CD14-positive monocyte (primary cell): ENCODE measurements at regions not wholly inside any gene's neighbourhood (a gene's known extent, or its start where the extent isn't known, plus 50 kb on each side); places are given as distances from the start of the nearest gene placed in this dataset.

Experiments used
- DNase-seq, 3 donors: peaks; one replicate each; pipeline ENCODE4 v3.0.0-alpha.2; 2011 to 2022
- H2AFZ ChIP-seq: 2 replicates; pipeline ENCODE4 v1.6.0; 2012; ENCODE audit warnings: mild to moderate bottlenecking, low read depth, low read length, inconsistent platforms; ENCODE audit not compliant: insufficient read depth, poor library complexity, severe bottlenecking
- H3K27ac ChIP-seq, 2 donors: 1 replicate in 1 of 2; 2 replicates in 1 of 2; pipeline ENCODE4 v1.5.1; 2012 to 2013; ENCODE audit warnings: low read length in 2 of 2, control low read depth in 1 of 2, inconsistent platforms in 1 of 2, low read depth in 1 of 2, mild to moderate bottlenecking in 1 of 2
- H3K27me3 ChIP-seq, 2 donors: one replicate each; pipeline versions ENCODE4 v1.6.0 to v1.6.1; 2011 to 2013; ENCODE audit warnings: low read length in 2 of 2; ENCODE audit not compliant: control insufficient read depth in 2 of 2, insufficient read depth in 2 of 2
- H3K36me3 ChIP-seq, 2 donors: replicated peaks in 1 of 2; 1 replicate in 1 of 2; 2 replicates in 1 of 2; pipeline versions ENCODE4 v1.5.1 to v1.6.1; 2012 to 2013; ENCODE audit warnings: low read length in 2 of 2, control low read depth in 1 of 2, inconsistent platforms in 1 of 2, mild to moderate bottlenecking in 1 of 2; ENCODE audit not compliant: insufficient read depth in 2 of 2, control insufficient read depth in 1 of 2
- H3K4me1 ChIP-seq, 2 donors: 1 replicate in 1 of 2; 2 replicates in 1 of 2; pipeline versions ENCODE4 v1.5.1 to v1.6.1; 2012 to 2013; ENCODE audit warnings: low read length in 2 of 2, control low read depth in 1 of 2, inconsistent platforms in 1 of 2, mild to moderate bottlenecking in 1 of 2, moderate library complexity in 1 of 2; ENCODE audit not compliant: insufficient read depth in 2 of 2, control insufficient read depth in 1 of 2
- H3K4me2 ChIP-seq: replicated peaks from 2 replicates; pipeline ENCODE3; 2012; ENCODE audit warnings: low read length, moderate library complexity, mild to moderate bottlenecking; ENCODE audit not compliant: poor library complexity, severe bottlenecking; ENCODE audit errors: extremely low read depth
- H3K4me3 ChIP-seq, 3 experiments: fragments of 200-600 bp in 1 of 3; sonication (generic) in 1 of 3; replicated peaks in 1 of 3; 1 replicate in 2 of 3; 2 replicates in 1 of 3; pipeline ENCODE4 v1.5.1; 2011 to 2013; ENCODE audit warnings: low read length in 3 of 3, mild to moderate bottlenecking in 3 of 3, control low read depth in 2 of 3, low read depth in 2 of 3, inconsistent platforms in 1 of 3, moderate library complexity in 1 of 3
- H3K79me2 ChIP-seq: 2 replicates; pipeline ENCODE4 v1.6.0; 2012; ENCODE audit warnings: mild to moderate bottlenecking, control low read depth, inconsistent platforms, low read length, moderate library complexity; ENCODE audit not compliant: insufficient read depth
- H3K9ac ChIP-seq: 2 replicates; pipeline ENCODE4 v1.6.0; 2017; ENCODE audit warnings: low read length, mild to moderate bottlenecking; ENCODE audit not compliant: insufficient read depth, poor library complexity, severe bottlenecking
- H3K9me3 ChIP-seq, 2 donors: replicated peaks in 1 of 2; 1 replicate in 1 of 2; 2 replicates in 1 of 2; pipeline versions ENCODE4 v1.5.1 to v1.6.1; 2012 to 2013; ENCODE audit warnings: low read length in 2 of 2, control low read depth in 1 of 2; ENCODE audit not compliant: control insufficient read depth in 1 of 2, insufficient read depth in 1 of 2
- H4K20me1 ChIP-seq: 2 replicates; pipeline ENCODE4 v1.6.0; 2012; ENCODE audit warnings: mild to moderate bottlenecking, low read length, control low read depth, moderate library complexity; ENCODE audit not compliant: insufficient read depth
- H3K27ac Mint-ChIP-seq, 7 donors: one replicate each; pipeline ENCODE4 v1.8.0; 2020; ENCODE audit warnings: mild to moderate bottlenecking in 7 of 7, mixed read lengths in 7 of 7, moderate library complexity in 6 of 7, inconsistent platforms in 2 of 7
- H3K27me3 Mint-ChIP-seq, 3 donors: one replicate each; pipeline ENCODE4 v1.8.0; 2021 to 2022; ENCODE audit warnings: low read depth in 3 of 3, mild to moderate bottlenecking in 3 of 3, mixed read lengths in 3 of 3, moderate library complexity in 3 of 3, inconsistent platforms in 1 of 3
- H3K36me3 Mint-ChIP-seq, 2 donors: one replicate each; pipeline ENCODE4 v1.8.0; 2020; ENCODE audit warnings: mixed read lengths in 2 of 2, inconsistent platforms in 1 of 2, mild to moderate bottlenecking in 1 of 2
- H3K4me1 Mint-ChIP-seq: one replicate; pipeline ENCODE4 v1.8.0; 2020; ENCODE audit warnings: mild to moderate bottlenecking, mixed read lengths
- H3K4me3 Mint-ChIP-seq, 2 donors: one replicate each; pipeline ENCODE4 v1.8.0; 2020; ENCODE audit warnings: mild to moderate bottlenecking in 2 of 2, mixed read lengths in 2 of 2, moderate library complexity in 1 of 2
- H3K9me3 Mint-ChIP-seq, 7 donors: one replicate each; pipeline ENCODE4 v1.8.0; 2020 to 2022; ENCODE audit warnings: mixed read lengths in 7 of 7, mild to moderate bottlenecking in 6 of 7, moderate library complexity in 6 of 7, inconsistent platforms in 2 of 7
- CTCF ChIP-seq: fragments of 200-600 bp; IDR thresholded peaks from one replicate; pipeline ENCODE4 v1.8.0; 2022; ENCODE audit warnings: antibody characterized with exemption, mild to moderate bottlenecking
- WGBS: methylation state at CpG from one replicate; pipeline ENCODE4 v1.1.5; 2013; ENCODE audit warnings: missing lambda C conversion rate; ENCODE audit not compliant: insufficient coverage; 5-methylcytosine and 5-hydroxymethylcytosine counted together
- intact Hi-C, 2 donors: fragments of 100-400 bp; cut with micrococcal nuclease; formaldehyde crosslinking; loops; one replicate each; pipeline versions ENCODE4 v1.15.0 to v1.15.1; 2023

DNA sequence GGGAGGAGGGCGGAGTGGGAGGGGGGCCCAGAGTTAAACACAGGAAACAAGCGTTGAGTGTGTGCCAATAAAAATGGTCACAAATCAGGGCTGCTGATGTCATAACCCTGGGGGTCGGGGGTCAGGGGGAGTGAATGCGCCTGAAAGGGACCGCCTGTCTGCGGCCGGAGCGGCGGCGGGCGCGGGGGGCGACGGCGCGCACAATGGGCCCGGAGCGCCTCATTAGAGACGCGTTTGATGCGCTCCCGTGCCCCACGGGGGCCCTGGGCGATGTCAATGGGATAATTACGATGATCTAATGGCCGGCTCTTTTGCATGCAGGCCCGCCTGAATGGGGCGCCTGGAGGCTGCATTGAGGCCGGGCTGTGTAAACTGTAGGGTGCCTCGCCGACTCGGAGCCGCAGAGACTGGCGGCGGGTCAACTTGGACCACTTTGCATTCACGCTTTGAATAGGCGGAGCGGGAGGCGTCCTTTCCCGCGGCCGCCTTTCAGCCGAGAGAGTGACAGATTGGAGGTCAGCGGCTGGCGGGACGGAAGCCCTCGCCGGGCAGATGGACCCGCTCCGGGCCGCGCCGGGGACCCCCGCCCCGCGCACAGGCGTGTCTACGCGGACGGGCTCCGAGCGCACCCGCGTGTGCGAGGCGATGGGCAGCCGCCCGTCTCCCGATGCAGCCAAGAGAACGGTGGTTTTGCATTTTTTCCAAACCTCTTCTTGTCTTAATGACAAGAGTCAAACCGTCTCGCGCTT is 296.1 kb downstream of the TFAP2C start:
- no peak for DNase-seq
- Histone ChIP-seq H3K27me3 (peaks cover 65 to 80% of the 10 kb centered on the region in 2 donors), H3K4me1 (no peaks in the 10 kb centered on the region), H3K79me2 (no peaks in the 10 kb centered on the region), H2AFZ (no peak overlapping the region), H3K4me2 (no peak overlapping the region), H3K9ac (no peak overlapping the region), H3K4me3 (no peak overlapping the region), H4K20me1 (no peaks in the 10 kb centered on the region), H3K27ac (no peak overlapping the region), H3K36me3 (no peaks in the 10 kb centered on the region), H3K9me3 (peaks cover 0 to 19% of the 10 kb centered on the region in 2 donors)
- H3K36me3 Mint-ChIP-seq, result no peaks in the 10 kb centered on the region
- intact Hi-C loops, result no loop called here
- H3K4me3 Mint-ChIP-seq, result peak overlapping the region in 1 of 2 donors; percentile 78
- WGBS, result 3% methylated on average over 68 of the region's 73 CpGs
- H3K27me3 Mint-ChIP-seq, result peaks cover 72 to 86% (median 84%) of the 10 kb centered on the region in 3 donors
- H3K9me3 Mint-ChIP-seq, result peaks cover 0 to 19% (median 9%) of the 10 kb centered on the region in 7 donors
- TF ChIP-seq CTCF, result no peak
- no peak overlapping the region for H3K27ac Mint-ChIP-seq
- H3K4me1 Mint-ChIP-seq, result no peaks in the 10 kb centered on the region

GRCh38 chr20:56925831-56926170 is 296.7 kb downstream of the TFAP2C start:
- H3K4me1 Mint-ChIP-seq, result no peaks in the 10 kb centered on the region
- no peaks in the 10 kb centered on the region for H3K4me1 ChIP-seq
- H3K9me3 Mint-ChIP-seq, result peaks cover 0 to 19% (median 9%) of the 10 kb centered on the region in 7 donors
- no peak for DNase-seq
- WGBS, result 3% methylated on average over 10 of the region's 17 CpGs
- no peaks in the 10 kb centered on the region for H4K20me1 ChIP-seq
- H3K36me3 Mint-ChIP-seq, result no peaks in the 10 kb centered on the region
- TF ChIP-seq CTCF, result no peak
- H3K4me3 ChIP-seq, result no peak overlapping the region
- H3K9ac ChIP-seq, result no peak overlapping the region
- H3K79me2 ChIP-seq, result no peaks in the 10 kb centered on the region
- H3K4me3 Mint-ChIP-seq, result peak overlapping the region in 1 of 2 donors; percentile 78
- H3K36me3 ChIP-seq, result no peaks in the 10 kb centered on the region
- no peak overlapping the region for H3K27ac Mint-ChIP-seq
- peaks cover 73 to 87% (median 86%) of the 10 kb centered on the region in 3 donors for H3K27me3 Mint-ChIP-seq
- no peak overlapping the region for H2AFZ ChIP-seq
- H3K27ac ChIP-seq, result no peak overlapping the region
- intact Hi-C loops, result no loop called here
- H3K27me3 ChIP-seq, result peaks cover 65 to 83% of the 10 kb centered on the region in 2 donors
- H3K9me3 ChIP-seq, result peaks cover 0 to 19% of the 10 kb centered on the region in 2 donors
- no peak overlapping the region for H3K4me2 ChIP-seq
